A549 (cell line): ENCODE measurements at regions not wholly inside any gene's neighbourhood (a gene's known extent, or its start where the extent isn't known, plus 50 kb on each side); places are given as distances from the start of the nearest gene placed in this dataset.

Experiments used
- ATAC-seq, 2 experiments: fragments of 200-7000 bp in 1 of 2; fragments of >200 bp in 1 of 2; cut with Nextera tagmentation in 1 of 2; cut with Tn5 transposase in 1 of 2; 3 replicates each; pipeline versions ENCODE4 v1.8.0 to v1.9.1; 2018 to 2020; ENCODE audit warnings: mild to moderate bottlenecking in 1 of 2, moderate library complexity in 1 of 2
- CTCF ChIA-PET: fragments of 300-600 bp; sonication (Branson Sonifier 250); formaldehyde crosslinking; extraction: SDS; loops from one replicate; lab custom pipeline; 2021; ENCODE audit warnings: antibody characterized with exemption, inconsistent platforms; lab: Yijun Ruan, JAX
- POLR2A ChIA-PET: fragments of 350-600 bp; formaldehyde crosslinking; extraction: SDS; loops from one replicate; lab custom pipeline; 2021; ENCODE audit warnings: antibody characterized with exemption, inconsistent platforms; lab: Yijun Ruan, JAX
- DNase-seq, 2 experiments: peaks; one replicate each; pipeline versions ENCODE4 v3.0.0 to v3.0.0-alpha.2; 2011 to 2016; ENCODE audit warnings: low read depth in 1 of 2, low spot score in 1 of 2
- FAIRE-seq: peaks from 2 replicates; lab custom pipeline; 2011; peaks lifted over from hg19 to GRCh38; lab: Jason Lieb, UNC
- H3K27ac ChIP-seq, 2 experiments: fragments of >200 bp; sonication (Bioruptor Twin); formaldehyde crosslinking; 3 replicates each; pipeline ENCODE4 v1.5.1; 2016 to 2017
- H3K4me1 ChIP-seq: fragments of >200 bp; sonication (Bioruptor Twin); formaldehyde crosslinking; 3 replicates; pipeline ENCODE4 v1.6.1; 2016
- H3K4me2 ChIP-seq: fragments of >200 bp; sonication (Bioruptor Twin); formaldehyde crosslinking; 3 replicates; pipeline ENCODE4 v1.6.1; 2016
- H3K4me3 ChIP-seq: fragments of >200 bp; sonication (Bioruptor Twin); formaldehyde crosslinking; 3 replicates; pipeline ENCODE4 v1.5.1; 2016
- H3K9me3 ChIP-seq: fragments of >200 bp; sonication (Bioruptor Twin); formaldehyde crosslinking; 3 replicates; pipeline ENCODE4 v1.6.1; 2016
- BHLHE40 ChIP-seq: IDR thresholded peaks from 2 replicates; pipeline ENCODE4 v1.6.1; 2012; ENCODE audit warnings: low read depth, low read length, inconsistent platforms
- CBX2 ChIP-seq: fragments of 200-600 bp; sonication (generic); IDR thresholded peaks from 2 replicates; pipeline ENCODE4 v1.6.1; 2016; ENCODE audit warnings: low read depth, mild to moderate bottlenecking, borderline replicate concordance
- CEBPB ChIP-seq, 2 experiments: fragments of >200 bp in 1 of 2; sonication (Bioruptor Twin) in 1 of 2; formaldehyde crosslinking in 1 of 2; IDR thresholded peaks; 2 replicates each; pipeline ENCODE4 v1.6.1; 2012 to 2016
- E2F6 ChIP-seq: IDR thresholded peaks from 2 replicates; pipeline ENCODE4 v1.6.1; 2012; ENCODE audit warnings: low read depth, borderline replicate concordance
- EHMT2 ChIP-seq: fragments of 200-600 bp; sonication (generic); IDR thresholded peaks from 2 replicates; pipeline ENCODE4 v1.6.1; 2016; ENCODE audit warnings: antibody characterized with exemption, low read depth, mild to moderate bottlenecking, moderate library complexity
- ELK1 ChIP-seq: fragments of 150-350 bp; IDR thresholded peaks from 2 replicates; pipeline ENCODE4 v1.6.1; 2014; ENCODE audit warnings: low read depth, mild to moderate bottlenecking, low read length
- ESRRA ChIP-seq: fragments of 150-350 bp; IDR thresholded peaks from 2 replicates; pipeline ENCODE4 v1.6.1; 2014; ENCODE audit warnings: mild to moderate bottlenecking, low read length, borderline replicate concordance
- HEYL ChIP-seq: fragments of 250-450 bp; sonication (Bioruptor Pico); IDR thresholded peaks from 2 replicates; pipeline ENCODE4 v1.8.0; 2021; ENCODE audit warnings: mild to moderate bottlenecking, moderate library complexity
- HOXA7 ChIP-seq: fragments of 250-450 bp; sonication (Bioruptor Pico); IDR thresholded peaks from 2 replicates; pipeline ENCODE4 v1.5.0; 2020; ENCODE audit warnings: mild to moderate bottlenecking, moderate library complexity
- HOXB5 ChIP-seq: fragments of 250-450 bp; sonication (Bioruptor Pico); IDR thresholded peaks from 2 replicates; pipeline ENCODE4 v1.5.0; 2020; ENCODE audit warnings: mild to moderate bottlenecking, moderate library complexity
- JUN ChIP-seq, 2 experiments: fragments of >200 bp; sonication (Bioruptor Twin); formaldehyde crosslinking; IDR thresholded peaks; 2 replicates in 1 of 2; 3 replicates in 1 of 2; pipeline ENCODE4 v1.6.1; 2016 to 2017
- KDM5A ChIP-seq: fragments of 200-600 bp; sonication (generic); IDR thresholded peaks from 2 replicates; pipeline ENCODE4 v1.6.1; 2016; ENCODE audit warnings: antibody characterized with exemption, mild to moderate bottlenecking
- MAZ ChIP-seq: fragments of 150-350 bp; IDR thresholded peaks from 2 replicates; pipeline ENCODE4 v1.6.1; 2014; ENCODE audit warnings: antibody characterized with exemption, low read depth, low read length, borderline replicate concordance
- MYC ChIP-seq: IDR thresholded peaks from 2 replicates; pipeline ENCODE4 v1.6.1; 2012; ENCODE audit warnings: mild to moderate bottlenecking, inconsistent platforms, low read length, improper control_type of control experiment, borderline replicate concordance
- PBX3 ChIP-seq: IDR thresholded peaks from 2 replicates; pipeline ENCODE4 v1.6.1; 2012
- RAD21 ChIP-seq, 2 experiments: fragments of >200 bp in 1 of 2; sonication (Bioruptor Twin) in 1 of 2; formaldehyde crosslinking in 1 of 2; IDR thresholded peaks in 1 of 2; conservative IDR thresholded peaks in 1 of 2; 2 replicates in 1 of 2; 3 replicates in 1 of 2; pipeline ENCODE4 v1.6.1; 2012 to 2018; ENCODE audit warnings: inconsistent platforms in 1 of 2
- RARB ChIP-seq: fragments of 250-450 bp; sonication (Bioruptor Pico); IDR thresholded peaks from 2 replicates; pipeline ENCODE4 v1.8.0; 2021; ENCODE audit warnings: mild to moderate bottlenecking, moderate library complexity
- RFX5 ChIP-seq: fragments of 450-650 bp; IDR thresholded peaks from 2 replicates; pipeline ENCODE4 v1.7.1; 2014; ENCODE audit warnings: antibody characterized with exemption, mild to moderate bottlenecking, moderate library complexity
- RNF2 ChIP-seq: fragments of 200-600 bp; sonication (generic); IDR thresholded peaks from 2 replicates; pipeline ENCODE4 v1.6.1; 2016; ENCODE audit warnings: low read depth, mild to moderate bottlenecking, antibody characterized with exemption, moderate library complexity, borderline replicate concordance
- TP53 ChIP-seq: fragments of 250-450 bp; sonication (Bioruptor Pico); IDR thresholded peaks from 2 replicates; pipeline ENCODE4 v1.5.0; 2021; ENCODE audit warnings: mild to moderate bottlenecking, moderate library complexity
- USF2 ChIP-seq: fragments of 450-650 bp; IDR thresholded peaks from 2 replicates; pipeline ENCODE4 v1.6.1; 2014; ENCODE audit warnings: antibody characterized with exemption
- ZNF302 ChIP-seq: fragments of 250-450 bp; sonication (Bioruptor Pico); IDR thresholded peaks from 2 replicates; pipeline ENCODE4 v1.9.0; 2021; ENCODE audit warnings: inconsistent platforms, mild to moderate bottlenecking, moderate library complexity
- ZSCAN20 ChIP-seq: fragments of 250-450 bp; sonication (Bioruptor Pico); IDR thresholded peaks from 2 replicates; pipeline ENCODE4 v1.8.0; 2022; ENCODE audit warnings: mild to moderate bottlenecking, moderate library complexity
- WGBS: methylation state at CpG from one replicate; pipeline ENCODE4 v1.1.6; 2017; ENCODE audit errors: missing lambda C conversion rate; 5-methylcytosine and 5-hydroxymethylcytosine counted together

- Histone ChIP-seq H3K4me2 (no peak overlapping the region), H3K4me1 (no peaks in the 10 kb centered on the region), H3K27ac (no peak overlapping the region), H3K4me3 (no peak overlapping the region), H3K9me3 (no peaks in the 10 kb centered on the region)
- FAIRE-seq (no peak), DNase-seq (no peak), ATAC-seq (no peak)
- 70% methylated on average over 2 of the region's 2 CpGs for WGBS
- ChIA-PET POLR2A (no interaction called here), CTCF (no interaction called here)
- TF ChIP-seq HOXA7 = no peak
- no peak for TF ChIP-seq JUN (IDR thresholded peaks at IDR 0.05)
- no peak for TF ChIP-seq MYC
- TF ChIP-seq BHLHE40 = no peak
- no peak for TF ChIP-seq USF2
- TF ChIP-seq ESRRA = no peak
- TF ChIP-seq TP53 (CRISPR knock-in tag) = no peak
- TF ChIP-seq RNF2 = no peak
- no peak for TF ChIP-seq PBX3
- TF ChIP-seq E2F6 = no peak
- no peak for TF ChIP-seq ZSCAN20
- TF ChIP-seq, all 56 proteins: peak for 0
Observed at GRCh38 chr13:64277097-64277496, 2861.4 kb upstream of the PCDH20 start.

- POLR2A ChIA-PET = no interaction called here
Observed at GRCh38 chr13:64276232-64276631, 2860.6 kb upstream of the PCDH20 start.

GRCh38 chr13:64274481-64275217 is 2859.0 kb upstream of the PCDH20 start:
- TF ChIP-seq HEYL (CRISPR knock-in tag) (no peak), ELK1 (no peak), RAD21 (conservative IDR thresholded peaks at IDR 0.05 in 1 of 2, IDR thresholded peaks at IDR 0.05 in 1 of 2) (no peak), HOXB5 (CRISPR knock-in tag) (no peak), TP53 (CRISPR knock-in tag) (no peak), RFX5 (no peak), EHMT2 (no peak), CEBPB (IDR thresholded peaks at IDR 0.05) (no peak)
- no peak overlapping the region for H3K27ac ChIP-seq
- no peaks in the 10 kb centered on the region for H3K4me1 ChIP-seq
- CTCF ChIA-PET = no interaction called here
- WGBS = 36% methylated on average over 5 of the region's 5 CpGs
- FAIRE-seq = no peak
- ATAC-seq = no peak
- no peaks in the 10 kb centered on the region for H3K9me3 ChIP-seq
- POLR2A ChIA-PET = no interaction called here
- H3K4me3 ChIP-seq = no peak overlapping the region
- H3K4me2 ChIP-seq = no peak overlapping the region
- DNase-seq = no peak

More at GRCh38 chr13:64276232-64276631, 2860.6 kb upstream of the PCDH20 start:
- CTCF ChIA-PET = no interaction called here
- Histone ChIP-seq H3K4me1 (no peaks in the 10 kb centered on the region), H3K9me3 (no peaks in the 10 kb centered on the region), H3K27ac (no peak overlapping the region), H3K4me2 (no peak overlapping the region), H3K4me3 (no peak overlapping the region)
- FAIRE-seq (no peak), ATAC-seq (no peak), DNase-seq (no peak)
- TF ChIP-seq BHLHE40 = no peak
- TF ChIP-seq ZNF302 (CRISPR knock-in tag) = no peak
- TF ChIP-seq KDM5A = no peak
- TF ChIP-seq MAZ = no peak
- no peak for TF ChIP-seq CBX2
- TF ChIP-seq EHMT2 = no peak
- TF ChIP-seq RARB (CRISPR knock-in tag) = no peak
- TF ChIP-seq CEBPB (IDR thresholded peaks at IDR 0.05) = no peak
- 37% methylated on average over 2 of the region's 2 CpGs for WGBS
